NCI-H2081 (cell line): ENCODE measurements at regions not wholly inside any gene's neighbourhood (a gene's known extent, or its start where the extent isn't known, plus 50 kb on each side); places are given as distances from the start of the nearest gene placed in this dataset.

ENCODE experiments used
- DNase-seq, 2 experiments: peaks; one replicate each; lab custom pipeline; 2025; lab: John Stamatoyannopoulos, UW

DNA sequence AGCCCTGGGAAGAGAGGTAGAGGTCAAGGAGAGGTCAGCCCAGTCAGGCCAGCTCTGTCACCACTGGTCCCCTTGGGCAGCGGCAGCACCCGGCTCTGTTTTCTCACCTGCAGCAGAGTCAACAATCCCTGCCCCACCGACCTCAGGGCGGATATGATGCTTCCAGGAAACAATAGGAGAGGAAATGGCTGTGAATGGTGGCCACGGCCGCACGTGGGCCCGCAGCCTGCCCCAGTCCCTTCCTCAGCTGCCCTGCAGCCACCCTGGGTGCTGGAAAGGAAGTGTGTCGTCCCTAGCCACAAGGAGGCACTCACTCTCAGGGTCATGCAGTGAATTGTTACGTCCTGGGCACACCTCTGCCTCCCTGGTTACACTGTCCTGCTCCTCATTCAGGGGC, 92.5 kb upstream of the ENPP6 start:
- DNase-seq, result no peak

GRCh38 chr4:184309241-184310170, 91.8 kb upstream of the ENPP6 start:
- no peak for DNase-seq

DNA sequence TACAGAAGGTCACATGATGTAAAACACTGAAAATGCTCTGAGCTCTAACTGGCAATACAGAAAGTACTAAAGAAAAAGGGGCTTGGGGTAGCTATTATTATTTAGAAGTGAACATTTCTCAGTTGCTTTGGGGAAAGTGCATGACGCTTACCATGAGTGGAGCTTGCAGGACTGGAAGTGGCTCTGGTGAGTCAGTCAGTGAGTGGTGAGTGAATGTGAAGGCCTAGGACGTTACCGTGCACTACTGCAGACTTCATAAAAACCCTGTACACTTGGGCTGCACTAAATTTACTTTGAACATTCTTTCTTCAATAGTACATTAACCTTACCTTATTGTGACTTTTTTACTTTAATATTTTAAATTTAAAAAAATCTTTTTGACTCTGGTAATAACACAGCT, 89.3 kb upstream of the ENPP6 start:
- DNase-seq, result no peak

- DNase-seq, result no peak
Observed at GRCh38 chr4:184306470-184306869, 88.8 kb upstream of the ENPP6 start.

DNA sequence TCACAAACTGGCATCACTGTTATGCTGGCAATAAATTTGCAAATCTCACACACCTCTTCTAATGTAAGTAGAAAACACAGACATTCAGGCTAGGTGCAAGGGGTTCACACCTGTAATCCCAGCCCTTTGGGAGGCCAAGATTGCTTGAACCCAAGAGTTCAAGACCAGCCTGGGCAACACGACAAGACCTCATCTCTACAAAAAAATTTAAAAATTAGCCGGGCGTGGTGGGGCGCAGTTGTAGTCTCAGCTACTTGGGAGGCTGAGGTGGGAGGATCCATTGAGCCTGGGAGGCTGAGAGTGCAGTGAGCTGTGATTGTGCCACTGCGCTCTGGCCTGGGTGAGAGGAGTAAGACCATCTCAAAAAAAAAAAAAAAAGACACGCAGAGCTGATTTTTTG, 83.1 kb upstream of the ENPP6 start:
- no peak for DNase-seq

- DNase-seq, result no peak
Observed at GRCh38 chr4:184298254-184298653, 80.6 kb upstream of the ENPP6 start.

DNA sequence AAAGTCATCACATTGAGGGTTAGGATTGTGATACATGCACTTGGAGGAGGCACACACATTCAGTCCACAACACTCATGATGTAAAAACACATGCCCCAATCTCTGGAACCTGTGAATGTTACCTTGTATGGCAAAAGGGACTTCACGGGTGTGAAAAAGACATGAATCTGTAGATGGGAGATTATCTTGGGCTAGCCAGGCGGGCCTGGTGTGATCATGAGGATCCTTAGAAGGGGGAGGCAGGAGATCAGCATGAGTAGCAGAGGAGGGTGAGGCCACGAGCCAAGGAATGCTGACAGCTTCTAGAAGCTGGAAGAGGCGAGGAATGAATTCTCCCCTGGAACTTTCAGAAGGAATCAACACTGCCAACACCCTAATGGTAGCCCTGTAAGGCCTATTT, 77.5 kb upstream of the ENPP6 start:
- no peak for DNase-seq

- DNase-seq, result no peak
Observed at GRCh38 chr4:184294606-184295133, 77.0 kb upstream of the ENPP6 start.

- peak in 1 of 2 experiments; percentile 35 for DNase-seq
Observed at GRCh38 chr4:184293552-184293951, 75.9 kb upstream of the ENPP6 start.

- DNase-seq, result no peak
Observed at GRCh38 chr4:184292877-184293276, 75.2 kb upstream of the ENPP6 start.

- no peak for DNase-seq
Observed at GRCh38 chr4:184292465-184292867, 74.8 kb upstream of the ENPP6 start.

DNA sequence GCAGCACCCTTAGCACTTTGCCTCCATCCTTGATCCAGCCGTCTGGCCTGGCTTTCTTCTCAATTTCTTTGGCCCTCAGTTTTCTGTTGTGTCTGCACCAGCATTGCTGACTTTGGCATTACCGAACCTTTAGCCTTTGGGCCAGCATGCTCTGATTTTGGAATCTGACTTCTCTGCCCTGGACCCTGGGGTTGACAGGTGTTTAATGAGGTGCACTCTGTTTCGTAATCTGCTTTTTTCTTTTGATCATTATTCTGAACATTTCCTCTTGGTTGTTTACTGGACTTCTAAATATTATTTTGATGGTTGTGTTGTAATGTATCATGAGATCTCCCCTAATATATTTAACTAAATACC, 71.5 kb upstream of the ENPP6 start:
- DNase-seq, result no peak

GRCh38 chr4:184288451-184289178, 70.9 kb upstream of the ENPP6 start:
- DNase-seq, result no peak

DNA sequence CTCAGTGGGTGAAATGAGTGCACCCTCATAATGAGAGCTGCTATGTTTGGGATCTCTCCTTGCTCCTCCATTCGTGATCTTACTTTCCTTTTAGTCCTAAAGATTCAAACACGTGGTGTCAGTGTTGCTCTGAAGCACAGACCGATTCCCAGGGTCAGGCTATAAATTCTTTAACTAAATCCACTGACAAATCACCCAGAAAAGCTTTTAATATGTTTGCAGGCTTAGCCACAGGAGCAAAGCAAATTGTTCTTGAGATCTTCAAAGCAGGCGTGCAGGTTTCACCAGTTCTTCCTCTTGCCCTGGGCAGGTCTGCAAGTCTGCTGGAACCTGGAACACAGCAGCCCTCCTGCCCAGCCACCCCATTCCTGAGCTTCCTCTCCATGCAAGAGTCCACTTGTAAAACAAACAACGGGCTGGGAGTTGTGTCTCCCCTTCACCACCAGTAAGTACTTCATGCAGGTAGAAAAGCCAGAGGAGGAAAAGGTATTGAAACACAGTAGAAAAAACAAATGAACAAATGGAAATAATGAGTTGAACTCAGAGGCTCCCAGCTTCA, 70.1 kb upstream of the ENPP6 start:
- no peak for DNase-seq

DNA sequence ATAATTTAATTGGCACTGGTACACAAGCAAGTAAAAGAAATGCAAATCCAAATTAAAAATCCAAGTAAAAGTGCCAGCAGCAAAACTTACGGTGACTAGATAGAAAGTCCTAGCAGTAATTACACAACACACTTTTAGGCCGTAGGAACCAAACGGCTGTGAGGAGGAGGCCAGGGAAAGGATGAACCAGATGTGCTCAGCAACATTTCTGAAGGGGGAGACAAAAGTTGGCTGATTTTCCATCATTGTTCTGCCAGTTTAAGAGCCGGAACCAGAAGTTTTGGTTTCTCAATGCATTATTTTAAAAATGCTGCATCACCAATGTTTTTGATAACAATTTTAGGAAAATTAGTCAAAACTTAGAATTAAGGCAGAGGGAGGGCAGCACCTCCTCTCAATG, 68.7 kb upstream of the ENPP6 start:
- no peak for DNase-seq

- DNase-seq, result no peak
Observed at GRCh38 chr4:184284742-184285141, 67.1 kb upstream of the ENPP6 start.

DNA sequence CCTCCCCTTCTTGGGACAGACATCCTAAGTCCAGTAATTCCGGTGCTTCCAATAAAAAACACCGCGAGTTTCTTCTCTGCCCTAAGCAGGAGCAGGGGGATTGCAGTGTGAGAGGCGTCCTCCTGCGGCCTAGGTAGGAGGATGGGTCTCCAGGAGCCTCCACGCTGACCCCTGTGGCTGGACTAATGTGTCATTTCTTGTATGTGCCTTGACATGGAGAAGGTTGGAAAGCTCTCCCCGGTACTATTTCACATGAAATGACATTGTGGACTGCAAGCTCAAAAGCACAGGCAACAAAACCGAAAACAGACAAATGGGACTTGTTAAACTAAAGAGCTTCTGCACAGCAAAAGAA, 66.6 kb upstream of the ENPP6 start:
- no peak for DNase-seq

- DNase-seq, result no peak
Observed at GRCh38 chr4:184283659-184284335, 66.1 kb upstream of the ENPP6 start.

- DNase-seq, result no peak
Observed at GRCh38 chr4:184282895-184283654, 65.4 kb upstream of the ENPP6 start.

DNA sequence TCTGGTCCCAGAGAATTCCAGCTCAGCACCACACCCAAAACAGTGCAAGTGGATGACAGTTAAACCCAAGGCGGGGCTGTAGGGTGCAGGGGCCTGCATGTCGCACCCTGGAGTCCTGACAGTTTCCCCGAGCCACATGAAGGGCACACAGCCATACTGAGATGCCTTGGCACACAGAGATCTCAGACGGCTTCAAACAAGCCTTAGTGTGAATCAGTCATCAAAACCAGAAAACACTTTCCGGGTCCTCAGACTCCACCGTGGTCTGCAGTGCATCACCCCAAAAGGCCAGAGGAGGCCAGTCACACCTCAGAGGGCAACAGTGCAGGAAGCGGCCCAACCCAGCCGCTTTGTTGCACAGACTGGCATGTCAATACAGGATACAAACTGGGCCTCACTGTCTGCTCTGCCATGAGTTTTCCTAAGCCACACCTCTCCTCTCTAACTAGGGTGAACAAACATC, 64.6 kb upstream of the ENPP6 start:
- DNase-seq, result peak in 1 of 2 experiments; percentile 5
